ENCODE measurements at regions not wholly inside any gene's neighbourhood (a gene's known extent, or its start where the extent isn't known, plus 50 kb on each side); places are given as distances from the start of the nearest gene placed in this dataset.

DNA sequence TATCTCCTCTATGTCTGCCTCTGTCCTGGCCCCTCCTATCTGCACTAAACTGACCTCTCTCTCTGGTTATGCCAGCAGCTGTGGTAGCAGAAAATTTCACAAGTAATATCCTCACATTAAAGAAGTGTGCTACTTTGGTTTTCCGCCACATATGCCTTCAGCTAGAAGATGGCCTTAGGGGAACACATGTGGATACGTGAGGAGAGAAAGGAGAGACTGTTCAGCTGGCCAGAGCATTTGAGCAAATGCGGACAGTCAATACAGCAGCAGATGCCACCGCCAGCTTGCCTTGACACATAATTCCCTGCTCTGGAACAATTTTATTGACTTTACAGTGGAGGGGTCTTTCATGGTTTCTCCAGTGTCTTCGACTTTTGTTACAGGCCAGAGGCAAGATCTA, 434.6 kb downstream of the TAF11L14 start:
- Histone ChIP-seq H4K8ac (ENCODE audit: extremely low read depth, insufficient read depth, low read length) (no peak overlapping the region), H2BK15ac (ENCODE audit: low read length) (no peak overlapping the region), H3K4me3 (ENCODE audit: extremely low read depth in 1 of 4, insufficient read depth in 2 of 4, low read depth in 3 of 4, low read length in 4 of 4) (no peak overlapping the region), H3K14ac (ENCODE audit: insufficient read length) (no peak overlapping the region), H4K91ac (replicated peaks; ENCODE audit: insufficient read length, low read length) (no peak overlapping the region), H3K4ac (replicated peaks; ENCODE audit: insufficient read length, low read depth, low read length) (no peak overlapping the region), H3K4me1 (replicated peaks in 1 of 4; ENCODE audit: control insufficient read depth in 3 of 4, insufficient read depth in 4 of 4, low read length in 3 of 4) (no peaks in the 10 kb centered on the region), H3K56ac (replicated peaks; ENCODE audit: insufficient read length, low read depth, low read length) (no peak overlapping the region), H4K20me1 (replicated peaks in 1 of 2; ENCODE audit: control insufficient read depth in 1 of 2, insufficient read depth in 2 of 2, low read length in 2 of 2) (no peaks in the 10 kb centered on the region), H2BK5ac (ENCODE audit: low read depth, low read length) (no peak overlapping the region), H3K4me2 (ENCODE audit: insufficient read depth in 1 of 2, low read depth in 2 of 2, low read length in 2 of 2) (no peak overlapping the region), H3K23ac (ENCODE audit: insufficient read length) (no peak overlapping the region), H3K36me3 (ENCODE audit: control insufficient read depth in 2 of 4, insufficient read depth in 4 of 4, low read length in 3 of 4) (no peaks in the 10 kb centered on the region), H2AK5ac (ENCODE audit: low read depth, low read length) (no peak overlapping the region), H3K9ac (replicated peaks in 1 of 4; ENCODE audit: extremely low read depth in 1 of 4, low read depth in 3 of 4, low read length in 3 of 4) (no peak overlapping the region), H2BK120ac (replicated peaks; ENCODE audit: low read depth, low read length) (no peak overlapping the region), H2BK12ac (ENCODE audit: low read depth, low read length) (no peak overlapping the region), H3K79me1 (ENCODE audit: low read depth, low read length) (no peaks in the 10 kb centered on the region), H3K9me3 (ENCODE audit: insufficient read depth in 2 of 2, low read depth in 1 of 2, low read length in 1 of 2) (no peaks in the 10 kb centered on the region), H3K27ac (ENCODE audit: low read depth, low read length) (no peak overlapping the region), H2AFZ (ENCODE audit: low read length) (0 out of 2 replicates have a peak overlapping the region, but pooled peaks have one; percentile 32), H2BK20ac (ENCODE audit: low read length) (no peak overlapping the region), H4K5ac (ENCODE audit: insufficient read length, low read depth, low read length) (no peak overlapping the region), H3K79me2 (ENCODE audit: control insufficient read depth in 1 of 2, insufficient read depth in 2 of 2, low read length in 2 of 2) (no peaks in the 10 kb centered on the region), H3K23me2 (ENCODE audit: low read depth, low read length) (no peaks in the 10 kb centered on the region; the same call in 1 of the 2 replicates), H3K18ac (ENCODE audit: extremely low read depth, low read length) (no peak overlapping the region), H3K27me3 (replicated peaks in 1 of 4; ENCODE audit: control insufficient read depth in 3 of 4, extremely low read depth in 1 of 4, insufficient read depth in 3 of 4, low read length in 3 of 4) (no peaks in the 10 kb centered on the region)
- no peak for DNase-seq (ENCODE audit: low read depth in 1 of 2, low spot score in 2 of 2)
- POLR2A ChIA-PET (ENCODE audit: partially characterized antibody), result no interaction called here
- CTCF ChIA-PET (ENCODE audit: partially characterized antibody), result interaction anchor here (0.7 kb wide), 1 partner anchor 894 kb away, joined by 3 read pairs; no protein-coding TSS in a partner anchor
- no peak for FAIRE-seq
- no peak for TF ChIP-seq CBX8 (IDR thresholded peaks at IDR 0.05; ENCODE audit: borderline replicate concordance, low read depth, low read length)
- TF ChIP-seq POU5F1 (IDR thresholded peaks at IDR 0.05; ENCODE audit: low read depth, low read length), result no peak
- no peak for TF ChIP-seq EGR1 (IDR thresholded peaks at IDR 0.05; ENCODE audit: borderline replicate concordance, low read depth, low read length)
- no peak for TF ChIP-seq KDM4A (IDR thresholded peaks at IDR 0.05; ENCODE audit: low read depth, low read length, severe bottlenecking)
- no peak for TF ChIP-seq SIN3A (conservative IDR thresholded peaks at IDR 0.05 in 1 of 2, IDR thresholded peaks at IDR 0.05 in 1 of 2; ENCODE audit: low read depth in 1 of 2, low read length in 2 of 2)
- TF ChIP-seq RXRA (IDR thresholded peaks at IDR 0.05; ENCODE audit: insufficient read depth, low read depth, low read length), result no peak
- TF ChIP-seq RAD21 (IDR thresholded peaks at IDR 0.05 in 1 of 2, conservative IDR thresholded peaks at IDR 0.05 in 1 of 2; ENCODE audit: low read depth in 2 of 2, low read length in 2 of 2), result no peak
- TF ChIP-seq NANOG (IDR thresholded peaks at IDR 0.05; ENCODE audit: insufficient read depth, low read depth, low read length, poor library complexity, severe bottlenecking), result no peak
- TF ChIP-seq MAFK (IDR thresholded peaks at IDR 0.05; ENCODE audit: low read depth, low read length), result no peak
- 83% methylated on average over 5 of the region's 5 CpGs; no CpG with 5 or more reads in 1 of the 2 experiments for WGBS, 2 experiments (ENCODE audit: extremely low coverage in 1 of 2, insufficient coverage in 1 of 2, insufficient read length in 1 of 2, insufficient replicate concordance in 2 of 2, low coverage in 1 of 2, low lambda C conversion rate in 2 of 2, missing lambda C conversion rate in 1 of 2)

All from H1 (cell line).